NCI-H1930 (cell line): ENCODE measurements at regions not wholly inside any gene's neighbourhood (a gene's known extent, or its start where the extent isn't known, plus 50 kb on each side); places are given as distances from the start of the nearest gene placed in this dataset.
"Not testable (repeated sequence)": the region's sequence is repeated elsewhere in the genome, so short reads cannot be mapped to it uniquely, and the experiment has no call there.

ENCODE experiments used
- DNase-seq, 2 experiments: peaks; one replicate each; lab custom pipeline; 2025; lab: John Stamatoyannopoulos, UW

DNA sequence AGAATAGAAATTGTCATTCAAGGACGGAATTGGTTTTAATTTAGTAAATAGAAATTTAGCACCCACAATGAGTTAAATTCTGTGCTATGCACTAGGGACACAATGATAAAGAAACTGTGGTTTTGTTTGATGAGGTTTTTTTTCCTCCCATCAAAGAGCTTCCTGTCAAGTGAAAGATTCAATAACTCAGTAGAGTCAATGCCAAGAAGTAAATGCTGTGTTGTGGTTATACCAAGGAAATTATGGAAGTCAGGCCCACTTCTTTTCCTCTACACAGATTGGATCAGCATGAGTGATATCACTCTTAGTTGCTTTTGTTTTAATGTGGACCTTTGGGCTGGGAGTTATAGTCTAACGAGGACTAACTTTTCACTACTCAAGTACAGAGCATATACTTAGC lies 1269.6 kb upstream of the ADGRL2 start:
- no peak for DNase-seq

DNA sequence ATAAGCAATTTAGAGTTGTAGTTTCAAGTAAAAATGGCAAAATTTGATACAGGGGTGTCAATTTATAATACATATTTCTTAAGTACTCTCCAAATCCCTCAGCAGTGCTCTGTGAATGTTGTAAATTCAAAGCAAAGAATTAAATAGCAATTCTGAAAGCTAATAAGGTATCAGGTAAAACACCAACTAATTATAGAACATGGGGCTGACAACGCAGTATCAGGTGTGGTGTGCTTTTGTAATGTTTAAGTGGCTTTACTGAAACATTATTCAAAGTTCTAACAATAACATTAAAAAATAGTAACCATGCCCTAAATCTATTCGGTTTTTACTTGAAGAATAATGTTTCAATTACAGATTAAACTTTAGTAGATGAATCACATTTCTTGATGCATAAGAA lies 1271.2 kb upstream of the ADGRL2 start:
- no peak for DNase-seq

DNA sequence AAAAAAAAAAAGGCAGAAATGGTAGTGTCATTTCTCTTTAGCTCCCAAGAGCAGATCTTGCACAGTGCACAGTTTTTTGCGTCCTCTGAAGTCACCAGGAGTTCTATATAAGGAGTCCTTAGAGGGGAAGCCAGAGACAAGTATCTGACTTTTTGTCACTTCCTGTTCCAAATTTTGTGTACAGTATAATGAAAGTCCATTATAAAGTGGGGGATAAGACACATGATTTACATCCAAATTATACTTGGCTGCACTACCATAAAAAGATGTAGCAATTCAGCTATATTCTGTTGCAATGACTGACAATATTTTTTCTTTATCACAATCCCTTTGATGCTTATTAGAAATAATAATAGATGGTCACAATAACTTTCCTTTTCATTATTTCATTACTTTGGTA lies 1276.9 kb upstream of the ADGRL2 start:
- no peak for DNase-seq

DNA sequence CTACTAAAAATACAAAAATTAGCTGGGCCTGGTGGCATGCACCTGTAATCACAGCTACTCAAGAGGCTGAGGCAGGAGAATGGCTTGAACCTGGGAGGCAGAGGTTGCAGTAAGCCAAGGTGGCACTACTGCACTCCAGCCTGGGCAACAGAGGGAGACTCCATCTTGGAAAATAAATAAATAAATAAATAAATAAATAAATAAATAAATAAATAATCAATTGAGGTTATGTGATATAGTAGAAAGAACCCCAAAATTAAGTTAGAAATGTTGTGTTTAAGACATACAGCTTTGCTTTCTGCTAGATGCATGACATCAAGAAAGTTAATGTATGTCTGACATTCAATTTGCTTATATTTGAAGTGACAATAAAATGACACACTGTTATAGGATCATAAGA lies 1277.7 kb upstream of the ADGRL2 start:
- DNase-seq = not testable (repeated sequence)

DNA sequence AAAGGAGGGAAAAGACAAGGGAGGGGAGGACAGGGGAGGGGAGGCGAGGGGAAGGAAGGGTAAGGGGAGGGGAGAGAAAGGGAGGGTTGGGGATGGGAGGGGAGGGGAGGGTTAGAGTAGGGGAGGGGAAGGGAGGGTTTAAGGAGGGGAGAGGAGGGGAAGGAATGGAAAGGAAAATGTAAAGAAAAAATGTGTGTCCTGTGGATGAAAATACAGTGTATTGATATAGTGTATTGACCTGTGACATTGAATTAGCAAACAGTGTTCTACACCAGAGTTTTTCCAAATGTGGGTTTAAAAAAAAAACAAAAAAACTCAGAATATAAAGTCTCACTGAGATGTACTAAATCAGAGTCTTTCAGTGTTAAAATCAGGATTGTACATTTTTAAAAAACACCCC lies 1279.8 kb upstream of the ADGRL2 start:
- no peak for DNase-seq

DNA sequence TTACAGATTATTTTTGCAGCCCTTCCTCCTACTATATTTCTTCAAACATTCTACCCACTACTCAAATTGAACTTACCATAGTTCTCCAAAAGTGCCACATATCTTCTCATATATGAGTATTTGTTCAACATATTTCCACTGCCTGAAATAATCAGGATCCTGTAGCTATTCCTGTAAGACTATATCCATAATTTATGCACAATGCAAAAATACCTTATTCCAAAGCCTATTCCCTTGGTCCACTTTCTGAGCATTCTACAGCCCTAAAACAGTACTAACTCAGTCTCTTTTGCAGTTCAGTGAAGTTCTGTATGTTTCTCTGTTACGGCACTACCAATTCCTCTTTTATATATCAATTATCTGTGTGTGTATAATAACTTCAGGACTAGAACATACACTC lies 1283.7 kb upstream of the ADGRL2 start:
- no peak for DNase-seq

DNA sequence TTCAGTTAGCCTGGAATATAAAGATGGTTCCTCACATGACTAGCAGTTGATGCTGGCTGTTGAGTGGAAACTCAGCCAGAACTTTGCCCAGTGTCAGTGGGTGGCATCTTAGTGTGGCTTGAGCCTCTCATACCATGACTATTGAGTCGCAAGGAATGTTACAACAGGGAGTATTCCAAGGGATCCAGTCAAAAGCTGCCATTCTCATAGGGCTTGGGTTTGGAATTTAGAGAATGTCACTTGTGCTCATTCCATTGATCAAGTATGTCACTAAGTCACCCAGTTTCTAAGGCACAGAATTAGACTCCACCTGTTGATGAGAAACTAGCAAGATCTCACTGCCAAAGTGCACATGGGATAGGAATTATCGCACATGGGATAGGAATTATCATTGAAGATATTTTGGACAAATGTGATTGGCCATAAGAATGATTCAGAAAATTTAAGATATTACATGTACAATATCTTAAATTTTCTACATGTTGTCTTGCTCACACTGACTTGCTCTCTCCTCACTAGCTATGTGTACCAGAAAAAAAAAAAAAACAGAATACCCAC lies 1290.7 kb upstream of the ADGRL2 start:
- no peak for DNase-seq

DNA sequence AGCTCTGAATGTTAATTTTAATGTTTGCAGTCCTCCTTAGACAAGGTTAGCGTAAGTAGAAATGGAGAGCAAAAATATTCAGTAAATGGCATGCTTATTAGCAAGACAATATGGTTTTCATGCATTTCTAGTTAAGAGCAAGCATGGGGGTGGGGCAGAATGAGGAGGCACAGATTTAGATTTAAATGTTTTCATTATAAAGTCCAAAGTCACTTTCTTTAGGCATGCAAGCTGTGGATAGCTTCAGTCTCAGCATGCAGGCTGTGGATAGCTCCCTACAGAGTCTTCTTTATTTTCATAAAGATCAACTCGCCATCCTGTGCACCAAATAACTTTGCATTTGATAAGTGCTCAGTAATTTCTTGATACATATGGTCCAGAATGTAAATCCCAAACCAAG lies 1294.5 kb upstream of the ADGRL2 start:
- no peak for DNase-seq

DNA sequence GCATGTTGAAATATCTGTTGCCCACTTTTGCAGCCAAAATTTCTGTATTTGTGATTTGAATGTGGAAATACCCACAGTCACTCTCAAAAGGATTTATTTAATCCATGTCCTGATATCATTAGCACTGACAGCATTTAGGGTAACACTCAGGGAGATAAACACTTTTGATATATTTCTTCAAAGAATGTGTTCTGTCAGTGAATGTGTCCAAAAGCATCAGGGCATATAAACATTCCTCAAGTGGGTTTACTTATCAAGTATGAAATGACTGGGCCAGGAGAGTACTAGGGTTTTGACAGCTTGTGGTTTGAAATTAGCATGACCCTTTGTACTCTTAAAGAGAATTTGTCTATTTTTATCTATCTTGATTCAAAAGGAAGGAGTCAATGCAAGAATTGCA lies 1302.1 kb upstream of the ADGRL2 start:
- DNase-seq = no peak

DNA sequence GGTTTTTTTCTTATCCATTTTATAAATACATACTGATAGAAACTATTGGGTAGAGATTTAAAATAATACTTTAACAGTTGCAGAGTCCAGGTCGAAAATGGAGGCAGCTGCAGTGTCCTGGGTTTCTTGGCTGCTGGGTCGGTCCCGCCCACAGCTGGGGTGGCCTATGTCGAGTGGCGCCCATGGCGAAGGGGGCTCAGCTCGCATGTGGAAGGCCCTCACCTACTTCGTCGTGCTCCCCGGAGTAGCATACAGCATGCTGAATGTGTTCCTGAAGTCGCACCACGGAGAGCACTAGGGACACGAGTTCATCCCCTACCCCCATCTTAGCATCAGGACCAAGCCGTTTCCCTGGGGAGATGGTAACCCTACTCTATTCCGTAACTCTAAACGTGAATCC lies 1304.9 kb upstream of the ADGRL2 start:
- no peak for DNase-seq

DNA sequence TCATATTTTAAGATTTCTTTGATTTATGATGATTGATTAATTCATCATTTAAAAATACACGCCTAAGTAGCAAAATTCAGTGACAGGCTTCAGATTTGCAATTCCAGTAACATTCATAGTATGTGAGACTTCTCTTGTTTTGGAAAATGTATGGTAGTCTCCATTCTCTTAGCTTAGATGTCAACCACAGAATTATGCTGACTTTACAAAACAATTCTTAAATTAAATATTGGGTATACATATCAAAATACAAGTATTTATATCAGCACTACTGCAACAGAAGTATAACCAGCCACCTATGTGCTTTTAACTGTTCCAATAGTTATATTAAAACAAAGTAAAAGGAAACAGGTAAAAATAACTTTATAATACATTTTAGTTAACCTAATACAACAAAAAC lies 1328.6 kb upstream of the ADGRL2 start:
- no peak for DNase-seq

DNA sequence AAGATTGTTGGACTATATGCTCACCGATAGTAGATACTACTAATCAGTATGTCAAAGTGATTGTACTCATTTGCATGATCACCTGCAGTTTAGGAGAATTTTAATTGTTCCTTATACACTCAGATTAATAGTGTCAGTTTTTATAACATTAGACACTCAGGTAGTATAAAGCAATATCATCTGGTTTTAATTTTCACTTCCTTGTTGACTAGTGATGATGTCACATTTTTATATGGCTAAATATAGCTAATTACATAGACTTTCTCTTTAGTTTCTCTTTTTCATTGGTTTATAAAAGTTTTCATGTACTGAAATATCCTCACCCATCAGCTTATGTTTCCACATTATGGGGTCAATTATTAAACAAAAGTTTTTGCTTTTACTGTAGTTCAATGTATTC lies 1332.4 kb upstream of the ADGRL2 start:
- DNase-seq = no peak

DNA sequence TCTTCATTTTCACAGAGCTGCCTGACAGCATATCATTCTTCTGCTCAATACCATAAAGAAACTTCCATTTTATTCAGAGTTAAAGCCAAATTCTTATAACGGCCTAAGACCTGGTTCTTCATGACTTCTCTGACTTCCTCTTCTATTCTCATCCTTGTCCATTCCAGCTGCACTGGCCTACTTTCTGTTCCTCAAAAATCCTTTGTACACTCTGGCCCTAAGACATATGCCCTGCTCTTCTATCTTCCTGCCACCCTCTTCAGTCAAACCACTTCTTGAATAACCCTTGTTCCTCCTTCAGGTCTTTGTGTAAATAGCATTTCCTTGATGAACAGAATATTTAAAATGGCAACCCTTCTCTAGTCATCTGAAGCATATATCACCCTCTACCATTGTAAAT lies 1338.7 kb upstream of the ADGRL2 start:
- DNase-seq = no peak

DNA sequence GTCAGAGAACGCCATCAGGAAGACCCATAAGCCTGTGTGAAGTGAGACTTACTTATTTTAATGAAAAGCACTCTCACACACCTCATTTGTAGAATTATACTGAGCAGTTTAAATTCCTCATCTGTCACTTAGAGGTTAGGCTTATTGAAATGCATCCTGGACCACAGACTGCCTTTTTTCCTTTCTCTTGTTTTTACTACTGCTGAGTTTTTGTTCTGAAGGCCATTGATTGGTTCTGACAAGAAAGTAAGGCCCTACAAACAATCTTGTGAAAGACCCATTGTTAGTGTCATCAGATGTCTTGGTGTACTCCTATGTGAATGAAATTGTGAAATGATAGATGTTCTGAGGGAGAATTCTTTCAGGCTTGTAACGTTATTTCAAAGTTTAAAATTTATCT lies 1343.3 kb upstream of the ADGRL2 start:
- no peak for DNase-seq

DNA sequence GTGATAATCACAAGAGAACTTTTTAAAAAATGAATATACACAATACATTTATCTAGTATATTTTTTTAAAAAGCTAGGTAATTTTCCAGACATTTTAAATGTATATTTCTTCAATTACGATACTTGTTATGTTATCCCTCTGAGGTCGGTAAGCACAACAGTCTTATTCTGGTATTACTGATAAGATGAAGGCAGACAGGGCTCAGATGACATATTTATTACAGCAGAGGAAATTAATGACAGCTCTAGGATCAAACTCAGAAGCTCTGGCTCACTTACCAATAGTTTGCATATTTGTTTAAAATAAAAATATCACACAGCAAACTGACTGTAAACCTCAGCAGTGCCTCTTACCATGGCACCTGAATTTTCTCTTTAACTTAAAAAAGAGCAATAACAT lies 1347.0 kb upstream of the ADGRL2 start:
- no peak for DNase-seq

DNA sequence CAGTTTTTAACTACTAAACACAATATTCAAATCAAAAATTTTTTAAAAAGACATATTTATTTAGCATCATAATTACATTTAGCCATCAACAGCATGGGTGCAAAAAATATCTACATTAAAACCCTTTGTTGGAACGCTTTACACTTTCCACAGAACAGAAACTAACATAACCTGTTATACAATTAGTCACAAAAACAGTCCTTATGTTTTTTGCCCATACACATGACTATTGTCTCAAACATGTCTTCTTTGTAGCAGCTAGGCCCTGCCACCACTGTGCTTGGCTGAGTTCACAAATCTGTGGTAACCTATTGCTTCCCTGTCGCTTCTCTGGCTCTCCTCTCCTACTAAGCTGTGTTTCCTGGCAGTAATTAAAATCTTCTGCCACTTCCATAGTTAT lies 1350.0 kb upstream of the ADGRL2 start:
- no peak for DNase-seq

DNA sequence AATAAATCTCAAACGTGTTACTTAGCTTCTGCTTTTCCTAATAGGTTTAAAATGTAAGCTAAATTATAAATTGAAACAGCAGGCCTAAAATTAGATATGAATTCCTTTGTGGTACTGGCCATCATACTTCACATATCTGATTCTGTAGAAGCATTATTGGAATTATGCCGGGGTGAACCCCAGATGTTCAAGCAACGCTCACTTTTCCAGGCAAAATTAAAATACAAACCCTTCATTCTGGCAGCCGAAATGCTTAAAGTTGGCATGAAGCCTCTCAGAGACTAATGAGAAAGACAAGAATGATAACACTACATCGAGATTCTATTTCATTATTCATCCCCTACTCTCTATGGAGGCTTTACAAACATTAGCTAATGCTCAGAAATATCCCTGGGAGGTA lies 1352.7 kb upstream of the ADGRL2 start:
- DNase-seq = no peak

DNA sequence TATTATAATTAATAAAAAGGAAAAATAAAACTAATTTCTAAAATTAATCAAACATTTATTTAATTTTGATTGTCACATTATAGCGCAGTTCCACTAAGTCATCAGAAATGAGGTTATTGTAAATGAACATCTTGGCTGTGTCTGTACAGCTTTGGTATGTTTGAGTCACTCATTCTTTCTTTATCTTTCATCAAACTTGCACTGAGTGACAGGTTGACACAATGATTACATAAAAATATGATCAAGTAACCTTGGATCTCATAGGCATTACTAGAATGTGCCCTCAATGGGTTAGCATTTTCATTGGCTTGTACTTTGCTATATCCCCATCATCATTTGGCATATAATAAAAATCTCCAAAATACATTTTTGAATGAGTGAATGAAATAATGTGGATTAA lies 1353.2 kb upstream of the ADGRL2 start:
- DNase-seq = no peak

DNA sequence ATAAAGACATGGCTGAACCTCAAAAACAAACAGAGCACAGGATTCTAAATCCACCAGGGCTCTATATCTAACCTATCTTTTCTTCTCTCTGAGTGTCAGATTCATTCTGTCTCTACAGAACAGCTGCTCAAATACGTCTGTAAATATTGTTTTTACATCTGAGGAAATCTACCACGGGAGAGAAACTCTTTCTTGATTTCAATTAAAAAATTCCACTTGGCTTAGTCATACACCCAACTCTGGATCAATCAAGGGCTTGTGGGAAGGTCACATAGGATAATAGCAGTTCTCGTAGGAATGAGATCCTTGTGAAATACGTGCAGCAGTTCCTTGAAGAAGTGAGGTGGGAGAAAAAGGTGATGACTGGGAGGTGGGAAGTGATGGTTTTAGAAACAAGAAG lies 1355.7 kb upstream of the ADGRL2 start:
- no peak for DNase-seq

DNA sequence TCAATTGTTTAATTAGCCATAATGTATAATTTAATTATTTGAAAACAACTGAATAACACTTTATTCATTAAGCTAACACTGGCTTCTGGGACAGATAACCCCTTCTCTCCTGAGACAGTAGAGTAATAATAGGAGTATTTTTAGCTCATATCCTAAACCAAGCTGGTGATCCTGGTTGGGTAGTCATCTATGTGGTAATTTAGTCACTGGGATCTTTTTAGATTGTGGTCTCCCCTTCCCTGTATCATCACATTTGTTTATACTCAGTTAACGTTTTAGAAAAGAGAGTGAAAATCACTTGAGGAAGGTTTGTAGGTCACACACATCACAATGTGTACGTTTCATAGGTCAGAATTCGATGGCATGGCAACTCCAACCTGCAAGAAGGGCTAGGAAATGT lies 1356.6 kb upstream of the ADGRL2 start:
- no peak for DNase-seq

DNA sequence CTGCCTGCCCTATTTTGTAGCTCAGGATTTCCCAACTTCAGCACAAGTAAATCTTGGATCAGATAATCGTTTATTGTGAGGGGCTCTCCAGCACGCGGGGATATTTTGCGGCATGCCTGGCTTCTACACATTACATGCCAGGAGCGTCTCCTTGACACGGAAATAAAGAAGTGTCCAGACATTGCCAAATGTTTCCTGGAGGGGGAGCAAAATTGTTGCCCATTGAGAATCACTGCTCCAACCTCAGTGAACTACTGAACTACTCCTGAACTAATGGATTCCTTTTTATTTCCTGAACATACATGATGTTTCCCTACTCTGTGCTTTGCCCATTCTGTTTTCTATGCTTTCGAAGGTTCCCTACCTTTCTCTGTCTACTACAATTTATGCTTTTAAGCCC lies 1359.1 kb upstream of the ADGRL2 start:
- no peak for DNase-seq

DNA sequence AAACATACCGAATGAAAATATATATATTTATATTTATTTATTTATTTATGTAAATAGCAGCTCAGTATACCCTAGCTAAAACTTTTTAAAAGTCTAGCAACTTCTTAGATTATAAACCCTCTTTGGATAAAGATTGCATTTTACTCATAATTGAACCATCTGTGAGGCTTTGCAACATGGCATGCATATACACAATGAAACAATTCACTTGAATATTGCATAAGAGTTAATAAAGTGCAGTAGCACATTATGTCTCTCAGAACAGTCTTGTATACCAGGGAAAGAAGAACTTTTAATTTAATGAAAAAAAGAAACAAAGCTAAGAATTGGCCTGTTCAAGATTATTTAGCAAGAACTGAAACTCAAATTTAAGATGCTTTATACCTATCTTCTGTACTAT lies 1363.9 kb upstream of the ADGRL2 start:
- no peak for DNase-seq

DNA sequence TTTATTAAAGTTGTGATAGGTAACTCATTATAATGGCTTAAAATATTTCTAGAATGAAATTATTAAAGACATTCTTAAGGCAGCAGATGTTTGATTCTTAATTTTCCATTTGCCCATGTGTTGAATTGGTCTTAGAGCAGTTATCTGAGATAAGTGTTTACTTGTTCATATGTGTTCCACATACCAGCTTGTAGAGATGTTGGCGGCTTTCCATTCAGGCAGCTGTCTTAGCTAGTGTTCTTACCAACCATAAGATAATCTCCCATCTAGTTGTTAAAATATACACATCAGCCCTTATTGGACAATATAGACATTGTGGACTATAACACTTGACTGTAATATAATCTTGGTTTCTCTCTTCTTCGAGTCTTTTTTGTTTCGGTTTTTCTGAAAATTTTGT lies 1372.9 kb upstream of the ADGRL2 start:
- no peak for DNase-seq

DNA sequence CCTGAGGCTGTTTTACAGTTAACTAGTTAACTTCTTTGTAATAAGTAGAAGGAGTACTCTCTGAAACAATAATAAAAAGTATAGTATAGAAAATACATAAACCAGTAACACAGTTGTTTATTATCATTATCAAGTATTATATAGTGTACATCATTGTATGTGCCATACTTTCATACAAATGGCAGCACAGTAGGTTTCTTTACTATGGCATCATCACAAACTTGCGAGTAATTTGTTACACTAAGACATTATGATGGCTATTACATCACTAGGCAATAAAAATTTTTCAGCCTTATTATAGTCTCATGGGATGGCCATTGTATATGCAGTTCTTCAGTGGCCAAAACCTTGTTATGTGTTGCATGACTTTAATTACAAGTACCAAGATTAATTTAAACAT lies 1376.5 kb upstream of the ADGRL2 start:
- no peak for DNase-seq

DNA sequence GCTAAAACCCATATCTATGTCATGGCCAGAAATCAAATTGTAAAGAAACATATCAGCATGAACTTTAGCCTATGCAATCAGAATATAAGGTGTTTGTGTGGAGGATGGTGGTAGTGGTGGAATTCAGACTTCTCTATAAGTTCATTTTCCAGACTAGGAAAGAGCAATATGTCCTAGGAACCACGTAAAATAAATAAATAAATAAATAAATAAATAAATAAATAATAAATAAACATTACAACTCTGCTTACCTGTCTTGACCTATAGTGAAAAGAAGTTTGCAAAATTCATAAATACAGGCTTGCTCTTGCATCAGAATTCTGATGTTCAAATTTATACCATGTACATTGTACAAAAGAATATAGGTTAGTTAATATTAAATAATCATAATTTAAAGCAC lies 1382.6 kb upstream of the ADGRL2 start:
- DNase-seq = no peak
